HUES6 (cell line): ENCODE measurements at regions not wholly inside any gene's neighbourhood (a gene's known extent, or its start where the extent isn't known, plus 50 kb on each side); places are given as distances from the start of the nearest gene placed in this dataset.

Source experiments
- H3K27ac ChIP-seq: 2 replicates; pipeline ENCODE4 v1.7.0; 2013; ENCODE audit warnings: low read depth, mild to moderate bottlenecking, low read length, inconsistent platforms
- H3K27me3 ChIP-seq: 2 replicates; pipeline ENCODE4 v1.6.1; 2013; ENCODE audit warnings: low read length; ENCODE audit not compliant: control insufficient read depth, insufficient read depth
- H3K36me3 ChIP-seq: 2 replicates; pipeline ENCODE4 v1.6.1; 2013; ENCODE audit warnings: low read length; ENCODE audit not compliant: control insufficient read depth, insufficient read depth
- H3K4me1 ChIP-seq: 2 replicates; pipeline ENCODE4 v1.6.1; 2013; ENCODE audit warnings: low read length; ENCODE audit not compliant: control insufficient read depth, insufficient read depth
- H3K4me3 ChIP-seq: 2 replicates; pipeline ENCODE4 v1.5.1; 2013; ENCODE audit warnings: low read depth, low read length
- H3K9ac ChIP-seq: one replicate; pipeline ENCODE4 v1.6.1; 2013; ENCODE audit warnings: mild to moderate bottlenecking, low read length
- H3K9me3 ChIP-seq: 2 replicates; pipeline ENCODE4 v1.6.1; 2013; ENCODE audit warnings: low read depth, low read length; ENCODE audit not compliant: control insufficient read depth, insufficient read depth

- Histone ChIP-seq H3K9me3 (no peaks in the 10 kb centered on the region), H3K9ac (no peak overlapping the region), H3K27me3 (no peaks in the 10 kb centered on the region), H3K4me1 (peaks cover 7% of the 10 kb centered on the region), H3K27ac (no peak overlapping the region), H3K36me3 (no peaks in the 10 kb centered on the region), H3K4me3 (no peak overlapping the region)
These were observed 49.9 kb upstream of the MAFB start for GRCh38 chr20:40738976-40739375.

- no peak overlapping the region for H3K9ac ChIP-seq
- no peaks in the 10 kb centered on the region for H3K36me3 ChIP-seq
- no peak overlapping the region for H3K4me3 ChIP-seq
- no peak overlapping the region for H3K27ac ChIP-seq
- peaks cover 7% of the 10 kb centered on the region for H3K4me1 ChIP-seq
- no peaks in the 10 kb centered on the region for H3K27me3 ChIP-seq
- H3K9me3 ChIP-seq: no peaks in the 10 kb centered on the region
These were observed 50.8 kb upstream of the MAFB start for GRCh38 chr20:40739841-40740240.

- H3K27me3 ChIP-seq: no peaks in the 10 kb centered on the region
- no peak overlapping the region for H3K27ac ChIP-seq
- no peak overlapping the region for H3K4me3 ChIP-seq
- no peaks in the 10 kb centered on the region for H3K36me3 ChIP-seq
- no peak overlapping the region for H3K9ac ChIP-seq
- H3K4me1 ChIP-seq: peaks cover 7% of the 10 kb centered on the region
- H3K9me3 ChIP-seq: no peaks in the 10 kb centered on the region
These were observed 52.6 kb upstream of the MAFB start for GRCh38 chr20:40741507-40742106.

GRCh38 chr20:40743141-40743775 lies 54.2 kb upstream of the MAFB start:
- Histone ChIP-seq H3K9me3 (no peaks in the 10 kb centered on the region), H3K4me3 (no peak overlapping the region), H3K36me3 (no peaks in the 10 kb centered on the region), H3K4me1 (peaks cover 7% of the 10 kb centered on the region), H3K27ac (no peak overlapping the region), H3K27me3 (no peaks in the 10 kb centered on the region), H3K9ac (no peak overlapping the region)

- Histone ChIP-seq H3K9me3 (no peaks in the 10 kb centered on the region), H3K36me3 (no peaks in the 10 kb centered on the region), H3K9ac (no peak overlapping the region), H3K27ac (no peak overlapping the region), H3K4me3 (no peak overlapping the region), H3K4me1 (no peaks in the 10 kb centered on the region), H3K27me3 (no peaks in the 10 kb centered on the region)
These were observed 55.2 kb upstream of the MAFB start for GRCh38 chr20:40744072-40744817.

- Histone ChIP-seq H3K27ac (no peak overlapping the region), H3K9ac (no peak overlapping the region), H3K4me1 (no peaks in the 10 kb centered on the region), H3K4me3 (no peak overlapping the region), H3K9me3 (no peaks in the 10 kb centered on the region), H3K27me3 (no peaks in the 10 kb centered on the region), H3K36me3 (no peaks in the 10 kb centered on the region)
These were observed 55.8 kb upstream of the MAFB start for GRCh38 chr20:40744818-40745175.

GRCh38 chr20:40746251-40746650 lies 57.2 kb upstream of the MAFB start:
- Histone ChIP-seq H3K27me3 (no peaks in the 10 kb centered on the region), H3K9ac (no peak overlapping the region), H3K4me1 (no peaks in the 10 kb centered on the region), H3K9me3 (no peaks in the 10 kb centered on the region), H3K36me3 (no peaks in the 10 kb centered on the region), H3K4me3 (no peak overlapping the region), H3K27ac (no peak overlapping the region)

GRCh38 chr20:40748182-40748581 lies 59.1 kb upstream of the MAFB start:
- Histone ChIP-seq H3K36me3 (no peaks in the 10 kb centered on the region), H3K27ac (no peak overlapping the region), H3K27me3 (no peaks in the 10 kb centered on the region), H3K9ac (no peak overlapping the region), H3K4me1 (no peaks in the 10 kb centered on the region), H3K9me3 (no peaks in the 10 kb centered on the region), H3K4me3 (no peak overlapping the region)

GRCh38 chr20:40749985-40750506 lies 61.0 kb upstream of the MAFB start:
- Histone ChIP-seq H3K36me3 (no peaks in the 10 kb centered on the region), H3K4me1 (no peaks in the 10 kb centered on the region), H3K4me3 (no peak overlapping the region), H3K9ac (no peak overlapping the region), H3K27me3 (no peaks in the 10 kb centered on the region), H3K9me3 (no peaks in the 10 kb centered on the region), H3K27ac (no peak overlapping the region)

GRCh38 chr20:40750541-40751035 lies 61.6 kb upstream of the MAFB start:
- no peaks in the 10 kb centered on the region for H3K36me3 ChIP-seq
- no peaks in the 10 kb centered on the region for H3K4me1 ChIP-seq
- H3K4me3 ChIP-seq: no peak overlapping the region
- H3K27me3 ChIP-seq: no peaks in the 10 kb centered on the region
- H3K9me3 ChIP-seq: no peaks in the 10 kb centered on the region
- no peak overlapping the region for H3K9ac ChIP-seq
- H3K27ac ChIP-seq: no peak overlapping the region

- H3K27ac ChIP-seq: no peak overlapping the region
- H3K36me3 ChIP-seq: no peaks in the 10 kb centered on the region
- H3K27me3 ChIP-seq: no peaks in the 10 kb centered on the region
- no peak overlapping the region for H3K4me3 ChIP-seq
- H3K9ac ChIP-seq: no peak overlapping the region
- H3K9me3 ChIP-seq: no peaks in the 10 kb centered on the region
- no peaks in the 10 kb centered on the region for H3K4me1 ChIP-seq
These were observed 64.4 kb upstream of the MAFB start for GRCh38 chr20:40753472-40753871.
